PC-9 (cell line): ENCODE measurements at regions not wholly inside any gene's neighbourhood (a gene's known extent, or its start where the extent isn't known, plus 50 kb on each side); places are given as distances from the start of the nearest gene placed in this dataset. TPM values are rescaled to one million over a fixed set of nuclear protein-coding genes. Genes with fewer than 3 reads are reported as not detected.
"Not testable (repeated sequence)": the region's sequence is repeated elsewhere in the genome, so short reads cannot be mapped to it uniquely, and the experiment has no call there.

ENCODE experiments used
- BruUV-seq: library from RNA; stranded (reverse); fragments of 400-500 nt; replicated peaks from 2 replicates; lab custom pipeline; 2021; lab: Mats Ljungman, UMichigan
- CTCF ChIA-PET: fragments of 300-600 bp; sonication (Branson Sonifier 250); formaldehyde crosslinking; loops from one replicate; lab custom pipeline; 2022; ENCODE audit warnings: antibody characterized with exemption; lab: Charles Lee
- POLR2A ChIA-PET: fragments of 300-600 bp; sonication (Branson Sonifier 250); formaldehyde crosslinking; loops from one replicate; lab custom pipeline; 2022; ENCODE audit warnings: antibody characterized with exemption; ENCODE audit not compliant: unreplicated experiment; lab: Charles Lee
- DNase-seq, 2 experiments: peaks; one replicate each; pipeline versions ENCODE4 v3.0.0 to v3.0.0-alpha.2; 2015 to 2022; ENCODE audit warnings: mixed read lengths in 1 of 2
- H2AFZ ChIP-seq: fragments of 200-600 bp; sonication (generic); 2 replicates; pipeline ENCODE4 v1.8.1; 2017; ENCODE audit warnings: antibody characterized with exemption
- H3F3A ChIP-seq: fragments of 200-600 bp; sonication (generic); 2 replicates; pipeline ENCODE4 v1.8.1; 2017; ENCODE audit warnings: antibody characterized with exemption, mild to moderate bottlenecking, low read depth; ENCODE audit not compliant: insufficient read depth
- H3K27ac ChIP-seq: fragments of 200-600 bp; sonication (generic); 2 replicates; pipeline ENCODE4 v1.6.1; 2016; ENCODE audit warnings: mixed run types
- H3K27me3 ChIP-seq: fragments of 200-600 bp; sonication (generic); 2 replicates; pipeline ENCODE4 v1.6.1; 2016; ENCODE audit warnings: low read depth, mixed run types; ENCODE audit not compliant: insufficient read depth
- H3K36me3 ChIP-seq: fragments of 200-600 bp; sonication (generic); 2 replicates; pipeline ENCODE4 v1.6.1; 2016; ENCODE audit warnings: low read depth, mixed run types
- H3K4me1 ChIP-seq: fragments of 200-600 bp; sonication (generic); replicated peaks from 2 replicates; pipeline ENCODE4 v1.6.1; 2016; ENCODE audit warnings: mixed run types; ENCODE audit not compliant: insufficient read depth
- H3K4me2 ChIP-seq: fragments of 200-600 bp; sonication (generic); 2 replicates; pipeline ENCODE4 v1.6.1; 2017; ENCODE audit warnings: mixed run types
- H3K4me3 ChIP-seq: fragments of 200-600 bp; sonication (generic); 2 replicates; pipeline ENCODE4 v1.6.1; 2016; ENCODE audit warnings: mixed run types
- H3K79me2 ChIP-seq: fragments of 200-600 bp; sonication (generic); 2 replicates; pipeline ENCODE4 v1.6.1; 2017; ENCODE audit warnings: low read depth, mixed run types
- H3K9me2 ChIP-seq: fragments of 200-600 bp; sonication (generic); 2 replicates; pipeline ENCODE4 v1.8.1; 2017; ENCODE audit warnings: mild to moderate bottlenecking; ENCODE audit not compliant: insufficient read depth
- H3K9me3 ChIP-seq: fragments of 200-600 bp; sonication (generic); 2 replicates; pipeline ENCODE4 v1.8.1; 2016; ENCODE audit warnings: low read depth; ENCODE audit not compliant: insufficient read depth
- H4K20me1 ChIP-seq: fragments of 200-600 bp; sonication (generic); 2 replicates; pipeline ENCODE4 v1.8.1; 2017; ENCODE audit not compliant: insufficient read depth
- intact Hi-C: fragments of 100-400 bp; cut with micrococcal nuclease; formaldehyde crosslinking; loops from one replicate; pipeline ENCODE4 v1.10.0; 2022; ENCODE audit not compliant: unreplicated experiment
- microRNA-seq: library from miRNA; unstranded; fragments of <30 nt; microRNA quantifications from one replicate; pipeline ENCODE4 v1.2.0, GENCODE V29; 2021; ENCODE audit warnings: borderline number of aligned reads, borderline replicate concordance

GRCh38 chr15:22303112-22303511 is 155.6 kb upstream of the GOLGA6L22 start:
- H3K27me3 ChIP-seq, DNase-seq, H3K4me1 ChIP-seq, BruUV-seq, H3F3A ChIP-seq, H3K79me2 ChIP-seq, H2AFZ ChIP-seq, H3K4me3 ChIP-seq, H3K27ac ChIP-seq, H3K36me3 ChIP-seq, H3K4me2 ChIP-seq, intact Hi-C loops, CTCF ChIA-PET, H3K9me3 ChIP-seq, H4K20me1 ChIP-seq, POLR2A ChIA-PET, H3K9me2 ChIP-seq: not testable (repeated sequence)

Small RNAs in the stretch of these regions (microRNA-seq; reads per million reads assigned to microRNA genes)
- not detected for gene MIR1268A
